HG02973 (cell line): ENCODE measurements at regions not wholly inside any gene's neighbourhood (a gene's known extent, or its start where the extent isn't known, plus 50 kb on each side); places are given as distances from the start of the nearest gene placed in this dataset.

Source experiments
- ATAC-seq: cut with Tn5 transposase; IDR thresholded peaks from one replicate; pipeline ENCODE4 v1.9.1; 2021; ENCODE audit warnings: moderate library complexity; ENCODE audit not compliant: unreplicated experiment

- no peak for ATAC-seq
Measured at GRCh38 chr4:137597752-137598430, 65.6 kb upstream of the PCDH18 start.

- ATAC-seq, result no peak
Measured at GRCh38 chr4:137587796-137588195, 55.5 kb upstream of the PCDH18 start.

GRCh38 chr4:137583671-137584070, 51.4 kb upstream of the PCDH18 start:
- ATAC-seq, result no peak
